ENCODE measurements at regions not wholly inside any gene's neighbourhood (a gene's known extent, or its start where the extent isn't known, plus 50 kb on each side); places are given as distances from the start of the nearest gene placed in this dataset.

GRCh38 chr16:11401161-11402050, 56.1 kb downstream of the RMI2 start:
- no peaks in the 10 kb centered on the region for H3K36me3 ChIP-seq
- no peaks in the 10 kb centered on the region for H3K27me3 ChIP-seq
- H3K27ac ChIP-seq: no peak overlapping the region
- Mint-ChIP-seq H3K27ac (peak overlapping the region; percentile 66), H3K36me3 (no peaks in the 10 kb centered on the region), H3K27me3 (ENCODE audit: insufficient read depth, low read depth) (peaks cover 15% of the 10 kb centered on the region), H3K4me3 (no peak overlapping the region), H3K4me1 (peaks cover 5% of the 10 kb centered on the region), H3K9me3 (no peaks in the 10 kb centered on the region)
- no peaks in the 10 kb centered on the region for H3K4me1 ChIP-seq
- H2AFZ ChIP-seq (replicated peaks): no peak overlapping the region
- H3K79me2 ChIP-seq (ENCODE audit: low read depth): no peaks in the 10 kb centered on the region
- no peaks in the 10 kb centered on the region for H3K9me3 ChIP-seq (ENCODE audit: low read depth)
- H3K9ac ChIP-seq: peak overlapping the region; percentile 10
- DNase-seq (ENCODE audit: low spot score): no peak
- H4K20me1 ChIP-seq (ENCODE audit: low read depth): no peaks in the 10 kb centered on the region
- H3K4me2 ChIP-seq: no peak overlapping the region
- H3K4me3 ChIP-seq: no peak overlapping the region
- TF ChIP-seq EZH2phosphoT487 (IDR thresholded peaks at IDR 0.05) (no peak), CTCF (IDR thresholded peaks at IDR 0.05) (no peak), EZH2 (IDR thresholded peaks at IDR 0.05) (no peak)
- H3F3A ChIP-seq (ENCODE audit: low read depth): no peaks in the 10 kb centered on the region

DNA sequence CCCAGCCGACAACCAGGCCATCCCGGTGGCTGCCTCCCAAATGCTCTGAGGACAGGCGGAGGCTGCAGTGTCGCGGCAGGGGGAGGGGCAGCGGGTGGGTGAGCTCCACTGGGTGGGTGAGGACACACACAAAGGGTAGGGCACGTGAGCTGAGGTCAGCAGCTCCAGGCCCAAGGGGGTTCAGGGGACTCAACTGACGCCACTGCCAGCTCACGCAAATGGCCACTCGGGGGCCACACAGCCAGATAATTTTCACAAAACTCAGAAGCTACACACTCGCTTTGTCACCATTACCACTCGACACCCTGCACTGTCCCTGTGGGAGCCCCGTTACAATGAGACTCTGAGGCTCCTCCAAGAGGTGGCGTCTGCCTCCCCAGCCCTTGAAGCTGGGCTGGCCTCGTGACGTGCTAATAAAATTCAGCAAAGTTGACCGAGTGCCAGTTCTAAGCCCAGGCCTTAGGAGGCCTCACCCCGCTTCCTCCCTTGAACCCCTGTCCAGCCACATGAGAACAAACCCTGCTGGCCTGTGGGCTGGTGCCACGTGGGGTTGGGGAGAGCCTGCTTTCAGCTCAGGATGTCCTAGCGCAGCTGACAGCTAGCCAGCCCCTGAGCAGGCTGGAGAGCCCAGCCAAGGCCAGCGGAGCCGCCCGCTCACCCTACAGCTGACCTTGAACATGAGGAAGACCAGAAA, 56.9 kb downstream of the RMI2 start:
- TF ChIP-seq EZH2 (IDR thresholded peaks at IDR 0.05): no peak
- TF ChIP-seq EZH2phosphoT487 (IDR thresholded peaks at IDR 0.05): no peak
- peak; percentile 6 for TF ChIP-seq CTCF (IDR thresholded peaks at IDR 0.05)
- H3K27ac Mint-ChIP-seq: no peak overlapping the region
- no peaks in the 10 kb centered on the region for H3K36me3 Mint-ChIP-seq
- no peaks in the 10 kb centered on the region for H3F3A ChIP-seq (ENCODE audit: low read depth)
- no peaks in the 10 kb centered on the region for H3K4me1 ChIP-seq
- H3K27me3 Mint-ChIP-seq (ENCODE audit: insufficient read depth, low read depth): peaks cover 13% of the 10 kb centered on the region
- no peak overlapping the region for H2AFZ ChIP-seq (replicated peaks)
- DNase-seq (ENCODE audit: low spot score): no peak
- no peaks in the 10 kb centered on the region for H3K4me1 Mint-ChIP-seq
- H3K27ac ChIP-seq: no peak overlapping the region
- no peaks in the 10 kb centered on the region for H3K9me3 ChIP-seq (ENCODE audit: low read depth)
- H3K36me3 ChIP-seq: no peaks in the 10 kb centered on the region
- no peak overlapping the region for H3K9ac ChIP-seq
- H3K9me3 Mint-ChIP-seq: no peaks in the 10 kb centered on the region
- no peak overlapping the region for H3K4me3 ChIP-seq
- H3K4me2 ChIP-seq: no peak overlapping the region
- H3K79me2 ChIP-seq (ENCODE audit: low read depth): no peaks in the 10 kb centered on the region
- H4K20me1 ChIP-seq (ENCODE audit: low read depth): no peaks in the 10 kb centered on the region
- no peaks in the 10 kb centered on the region for H3K27me3 ChIP-seq
- no peak overlapping the region for H3K4me3 Mint-ChIP-seq

GRCh38 chr16:11402745-11403533, 57.7 kb downstream of the RMI2 start:
- H3K4me3 Mint-ChIP-seq: no peak overlapping the region
- peaks cover 12% of the 10 kb centered on the region for H3K27me3 Mint-ChIP-seq (ENCODE audit: insufficient read depth, low read depth)
- H3K4me1 Mint-ChIP-seq: no peaks in the 10 kb centered on the region
- H3K36me3 ChIP-seq: no peaks in the 10 kb centered on the region
- H3K79me2 ChIP-seq (ENCODE audit: low read depth): no peaks in the 10 kb centered on the region
- no peak overlapping the region for H3K4me3 ChIP-seq
- no peak overlapping the region for H3K27ac ChIP-seq
- no peaks in the 10 kb centered on the region for H3K4me1 ChIP-seq
- no peaks in the 10 kb centered on the region for H3K27me3 ChIP-seq
- no peaks in the 10 kb centered on the region for H4K20me1 ChIP-seq (ENCODE audit: low read depth)
- no peaks in the 10 kb centered on the region for H3F3A ChIP-seq (ENCODE audit: low read depth)
- H3K36me3 Mint-ChIP-seq: no peaks in the 10 kb centered on the region
- no peaks in the 10 kb centered on the region for H3K9me3 Mint-ChIP-seq
- H3K9ac ChIP-seq: no peak overlapping the region
- no peaks in the 10 kb centered on the region for H3K9me3 ChIP-seq (ENCODE audit: low read depth)
- peak overlapping the region; percentile 69 for H3K27ac Mint-ChIP-seq
- H3K4me2 ChIP-seq: no peak overlapping the region
- TF ChIP-seq CTCF (IDR thresholded peaks at IDR 0.05) (no peak), EZH2phosphoT487 (IDR thresholded peaks at IDR 0.05) (no peak), EZH2 (IDR thresholded peaks at IDR 0.05) (no peak)
- H2AFZ ChIP-seq (replicated peaks): no peak overlapping the region
- no peak for DNase-seq (ENCODE audit: low spot score)
